CD4-positive, alpha-beta T cell (primary cell): ENCODE measurements at regions not wholly inside any gene's neighbourhood (a gene's known extent, or its start where the extent isn't known, plus 50 kb on each side); places are given as distances from the start of the nearest gene placed in this dataset.

Experiments
- ATAC-seq: fragments of 200-7000 bp; cut with Tn5 transposase; one replicate; pipeline ENCODE4 v1.10.0; 2022; ENCODE audit warnings: mild to moderate bottlenecking; ENCODE audit not compliant: poor library complexity
- CTCF ChIA-PET: fragments of 350-600 bp; sonication (Branson Sonifier 250); formaldehyde crosslinking; loops from one replicate; lab custom pipeline; 2021; ENCODE audit warnings: antibody characterized with exemption, inconsistent platforms; lab: Charles Lee
- POLR2A ChIA-PET: fragments of 350-600 bp; sonication (Branson Sonifier 250); formaldehyde crosslinking; loops from one replicate; lab custom pipeline; 2021; ENCODE audit warnings: antibody characterized with exemption, inconsistent platforms; lab: Charles Lee
- DNase-seq, 14 experiments: peaks; one replicate each; pipeline ENCODE4 v3.0.0-alpha.2; 2013 to 2020; ENCODE audit warnings: mixed read lengths in 2 of 14
- H3K27ac ChIP-seq, 2 donors: one replicate each; pipeline versions ENCODE4 v1.5.1 to v1.7.0; 2013; ENCODE audit warnings: low read length in 2 of 2, low read depth in 1 of 2, mild to moderate bottlenecking in 1 of 2
- H3K27me3 ChIP-seq, 2 experiments: 1 replicate in 1 of 2; 2 replicates in 1 of 2; pipeline versions ENCODE4 v1.6.1 to v1.7.0; 2013; ENCODE audit warnings: low read length in 2 of 2, control low read depth in 1 of 2, mild to moderate bottlenecking in 1 of 2, moderate library complexity in 1 of 2; ENCODE audit not compliant: insufficient read depth in 2 of 2, control insufficient read depth in 1 of 2
- H3K36me3 ChIP-seq: one replicate; pipeline ENCODE4 v1.6.1; 2013; ENCODE audit warnings: low read length, control low read depth; ENCODE audit not compliant: insufficient read depth
- H3K4me1 ChIP-seq: one replicate; pipeline ENCODE4 v1.6.1; 2013; ENCODE audit warnings: low read length, control low read depth; ENCODE audit not compliant: insufficient read depth
- H3K4me3 ChIP-seq: one replicate; pipeline ENCODE4 v1.5.1; 2013; ENCODE audit warnings: mild to moderate bottlenecking, low read length, moderate library complexity
- H3K9me3 ChIP-seq, 2 experiments: 1 replicate in 1 of 2; 2 replicates in 1 of 2; pipeline versions ENCODE4 v1.6.1 to v1.7.0; 2013; ENCODE audit warnings: low read length in 2 of 2, mild to moderate bottlenecking in 2 of 2, control low read depth in 1 of 2, moderate library complexity in 1 of 2; ENCODE audit not compliant: control insufficient read depth in 1 of 2, insufficient read depth in 1 of 2
- H3K27ac Mint-ChIP-seq: one replicate; pipeline ENCODE4 v1.8.0; 2020; ENCODE audit warnings: mixed read lengths
- H3K27me3 Mint-ChIP-seq: one replicate; pipeline ENCODE4 v1.8.0; 2021; ENCODE audit warnings: mixed read lengths
- H3K36me3 Mint-ChIP-seq: one replicate; pipeline ENCODE4 v1.8.0; 2021; ENCODE audit warnings: low read depth, mixed read lengths
- H3K4me1 Mint-ChIP-seq: one replicate; pipeline ENCODE4 v1.8.0; 2021; ENCODE audit warnings: low read depth, mixed read lengths
- H3K4me3 Mint-ChIP-seq: one replicate; pipeline ENCODE4 v1.8.0; 2020; ENCODE audit warnings: mild to moderate bottlenecking, mixed read lengths
- H3K9me3 Mint-ChIP-seq: one replicate; pipeline ENCODE4 v1.8.0; 2020; ENCODE audit warnings: mixed read lengths
- intact Hi-C, 2 experiments: fragments of 100-400 bp; cut with DNase I in 1 of 2; cut with micrococcal nuclease in 1 of 2; formaldehyde crosslinking; loops; one replicate each; pipeline versions ENCODE4 v1.15.1 to v1.9.0; 2023 to 2025; cut with DNase I, micrococcal nuclease
- TF ChIP-seq, protein P1 (sequence below): fragments of 200-600 bp; IDR thresholded peaks from one replicate; pipeline ENCODE4 v1.8.0; 2022; ENCODE audit warnings: antibody characterized with exemption, mild to moderate bottlenecking

DNA sequence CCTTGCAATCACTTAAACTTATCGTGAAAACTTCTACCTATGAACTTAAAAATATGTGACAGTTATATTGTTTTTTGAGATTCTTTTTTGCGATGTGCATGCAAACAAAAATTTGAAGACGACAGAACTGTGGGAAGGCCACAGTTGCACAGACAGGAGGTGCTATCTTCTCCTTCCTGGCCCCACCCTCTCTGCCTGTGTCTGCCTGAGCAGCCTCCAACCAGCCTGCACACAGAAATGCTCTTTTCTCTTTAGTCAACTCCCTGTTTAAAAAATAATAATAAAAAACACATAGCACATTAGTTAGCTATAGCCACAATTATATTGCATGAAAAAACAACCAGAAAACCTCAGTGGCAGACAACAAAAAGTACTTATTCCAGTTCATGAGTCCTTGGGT is 212.2 kb downstream of the ZNF621 start:
- H3K4me1 Mint-ChIP-seq: no peaks in the 10 kb centered on the region
- ChIA-PET POLR2A (no interaction called here), CTCF (no interaction called here)
- ATAC-seq: no peak
- peaks cover 4% of the 10 kb centered on the region for H3K27me3 Mint-ChIP-seq
- Histone ChIP-seq H3K36me3 (no peaks in the 10 kb centered on the region), H3K4me1 (no peaks in the 10 kb centered on the region), H3K4me3 (no peak overlapping the region), H3K27me3 (no peaks in the 10 kb centered on the region), H3K27ac (no peak overlapping the region), H3K9me3 (no peaks in the 10 kb centered on the region)
- TF ChIP-seq, protein P1, sequence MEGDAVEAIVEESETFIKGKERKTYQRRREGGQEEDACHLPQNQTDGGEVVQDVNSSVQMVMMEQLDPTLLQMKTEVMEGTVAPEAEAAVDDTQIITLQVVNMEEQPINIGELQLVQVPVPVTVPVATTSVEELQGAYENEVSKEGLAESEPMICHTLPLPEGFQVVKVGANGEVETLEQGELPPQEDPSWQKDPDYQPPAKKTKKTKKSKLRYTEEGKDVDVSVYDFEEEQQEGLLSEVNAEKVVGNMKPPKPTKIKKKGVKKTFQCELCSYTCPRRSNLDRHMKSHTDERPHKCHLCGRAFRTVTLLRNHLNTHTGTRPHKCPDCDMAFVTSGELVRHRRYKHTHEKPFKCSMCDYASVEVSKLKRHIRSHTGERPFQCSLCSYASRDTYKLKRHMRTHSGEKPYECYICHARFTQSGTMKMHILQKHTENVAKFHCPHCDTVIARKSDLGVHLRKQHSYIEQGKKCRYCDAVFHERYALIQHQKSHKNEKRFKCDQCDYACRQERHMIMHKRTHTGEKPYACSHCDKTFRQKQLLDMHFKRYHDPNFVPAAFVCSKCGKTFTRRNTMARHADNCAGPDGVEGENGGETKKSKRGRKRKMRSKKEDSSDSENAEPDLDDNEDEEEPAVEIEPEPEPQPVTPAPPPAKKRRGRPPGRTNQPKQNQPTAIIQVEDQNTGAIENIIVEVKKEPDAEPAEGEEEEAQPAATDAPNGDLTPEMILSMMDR: no peak
- no peaks in the 10 kb centered on the region for H3K36me3 Mint-ChIP-seq
- no peak overlapping the region for H3K4me3 Mint-ChIP-seq
- H3K9me3 Mint-ChIP-seq: no peaks in the 10 kb centered on the region
- intact Hi-C loops: no loop called here
- DNase-seq: no peak
- H3K27ac Mint-ChIP-seq: no peak overlapping the region

DNA sequence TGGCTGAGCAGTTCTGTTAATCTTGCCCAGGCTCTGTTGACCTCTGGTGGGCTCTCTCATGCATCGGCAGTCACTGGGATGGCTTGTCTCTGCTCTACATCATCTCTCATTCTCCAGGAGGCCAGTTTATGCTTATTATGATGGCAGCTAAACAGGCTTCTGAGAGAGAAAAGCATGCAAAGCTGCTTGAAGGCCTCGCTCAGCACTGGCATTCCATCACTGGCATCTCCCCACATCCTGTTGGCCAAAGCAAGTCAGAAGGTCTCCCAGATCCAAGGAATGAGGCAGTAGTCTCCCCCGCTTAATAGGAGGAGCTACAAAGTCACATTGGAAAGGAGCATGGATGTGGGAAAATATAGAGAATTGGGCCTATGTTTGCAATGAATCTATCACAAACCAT is 212.6 kb downstream of the ZNF621 start:
- no peaks in the 10 kb centered on the region for H3K9me3 Mint-ChIP-seq
- H3K36me3 Mint-ChIP-seq: no peaks in the 10 kb centered on the region
- CTCF ChIA-PET: no interaction called here
- H3K27ac Mint-ChIP-seq: no peak overlapping the region
- TF ChIP-seq, protein P1: no peak
- no peak overlapping the region for H3K27ac ChIP-seq
- no peaks in the 10 kb centered on the region for H3K36me3 ChIP-seq
- intact Hi-C loops: no loop called here
- H3K27me3 ChIP-seq: no peaks in the 10 kb centered on the region
- H3K4me3 Mint-ChIP-seq: no peak overlapping the region
- H3K4me1 ChIP-seq: no peaks in the 10 kb centered on the region
- H3K4me1 Mint-ChIP-seq: no peaks in the 10 kb centered on the region
- H3K27me3 Mint-ChIP-seq: peaks cover 4% of the 10 kb centered on the region
- no peak for ATAC-seq
- no peak overlapping the region for H3K4me3 ChIP-seq
- H3K9me3 ChIP-seq: no peaks in the 10 kb centered on the region
- DNase-seq: no peak
- POLR2A ChIA-PET: interaction anchor here (0.6 kb wide), 1 partner anchor 977 kb away, joined by 3 read pairs; no protein-coding TSS in a partner anchor

DNA sequence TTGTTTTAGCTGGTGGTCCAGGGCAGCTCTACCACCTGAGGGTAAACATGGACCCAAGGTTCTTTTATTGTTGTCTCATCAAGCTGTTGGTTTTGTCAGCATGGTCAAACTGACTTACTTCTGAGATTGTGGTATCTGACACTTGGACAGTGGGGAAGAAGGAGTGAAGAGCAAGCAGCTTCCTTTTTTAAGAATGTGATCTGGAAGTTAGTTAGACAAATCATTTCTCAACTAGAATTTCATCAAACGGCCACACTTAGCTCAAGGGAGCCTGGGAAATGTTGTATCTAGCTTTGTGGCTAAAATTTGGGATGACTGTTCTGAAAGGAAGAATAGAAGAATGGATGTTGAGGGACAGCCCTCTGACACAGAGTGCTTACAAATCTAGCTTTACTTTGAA is 215.2 kb downstream of the ZNF621 start:
- TF ChIP-seq, protein P1: no peak
- Histone ChIP-seq H3K9me3 (no peaks in the 10 kb centered on the region), H3K36me3 (no peaks in the 10 kb centered on the region), H3K4me1 (no peaks in the 10 kb centered on the region), H3K4me3 (no peak overlapping the region), H3K27me3 (no peaks in the 10 kb centered on the region), H3K27ac (no peak overlapping the region)
- no peaks in the 10 kb centered on the region for H3K36me3 Mint-ChIP-seq
- no peak overlapping the region for H3K4me3 Mint-ChIP-seq
- ChIA-PET CTCF (no interaction called here), POLR2A (no interaction called here)
- no peaks in the 10 kb centered on the region for H3K4me1 Mint-ChIP-seq
- H3K27ac Mint-ChIP-seq: no peak overlapping the region
- DNase-seq: no peak
- peaks cover 4% of the 10 kb centered on the region for H3K27me3 Mint-ChIP-seq
- H3K9me3 Mint-ChIP-seq: no peaks in the 10 kb centered on the region
- ATAC-seq: no peak
- intact Hi-C loops: no loop called here
